ENCODE measurements at regions not wholly inside any gene's neighbourhood (a gene's known extent, or its start where the extent isn't known, plus 50 kb on each side); places are given as distances from the start of the nearest gene placed in this dataset.

GRCh38 chr20:16801919-16802651, 53.9 kb downstream of the OTOR start:
- no peaks in the 10 kb centered on the region for H3K9me3 ChIP-seq (replicated peaks)
- peaks cover 11% of the 10 kb centered on the region for H3K27me3 ChIP-seq (replicated peaks)
- no peaks in the 10 kb centered on the region for H3K4me1 ChIP-seq (replicated peaks)
- DNase-seq (ENCODE audit: low read depth in 1 of 2, low spot score in 2 of 2), result peak; percentile 30 to 63
- H3K27ac ChIP-seq, result no peak overlapping the region
- H3K36me3 ChIP-seq, result no peaks in the 10 kb centered on the region
- no peak overlapping the region for H3K4me3 ChIP-seq

- Histone ChIP-seq H3K4me3 (no peak overlapping the region), H3K27ac (no peak overlapping the region), H3K9me3 (replicated peaks) (no peaks in the 10 kb centered on the region), H3K36me3 (no peaks in the 10 kb centered on the region), H3K27me3 (replicated peaks) (peaks cover 11% of the 10 kb centered on the region), H3K4me1 (replicated peaks) (no peaks in the 10 kb centered on the region)
- DNase-seq (ENCODE audit: low read depth in 1 of 2, low spot score in 2 of 2), result no peak
These were observed 54.4 kb downstream of the OTOR start for GRCh38 chr20:16802652-16802935.

- peaks cover 11% of the 10 kb centered on the region for H3K27me3 ChIP-seq (replicated peaks)
- peak; percentile 37 to 47 for DNase-seq (ENCODE audit: low read depth in 1 of 2, low spot score in 2 of 2)
- H3K27ac ChIP-seq, result no peak overlapping the region
These were observed 56.0 kb downstream of the OTOR start for GRCh38 chr20:16803965-16804792.

GRCh38 chr20:16804793-16805187, 56.6 kb downstream of the OTOR start:
- Histone ChIP-seq H3K27ac (no peak overlapping the region), H3K27me3 (replicated peaks) (peaks cover 14% of the 10 kb centered on the region), H3K9me3 (replicated peaks) (no peaks in the 10 kb centered on the region), H3K4me1 (replicated peaks) (no peaks in the 10 kb centered on the region), H3K36me3 (no peaks in the 10 kb centered on the region), H3K4me3 (no peak overlapping the region)
- DNase-seq (ENCODE audit: low read depth in 1 of 2, low spot score in 2 of 2), result no peak

More at GRCh38 chr20:16803965-16804792, 56.0 kb downstream of the OTOR start:
- no peak overlapping the region for H3K4me3 ChIP-seq
- no peaks in the 10 kb centered on the region for H3K4me1 ChIP-seq (replicated peaks)
- H3K36me3 ChIP-seq, result no peaks in the 10 kb centered on the region
- H3K9me3 ChIP-seq (replicated peaks), result no peaks in the 10 kb centered on the region

GRCh38 chr20:16806061-16806460, 57.9 kb downstream of the OTOR start:
- Histone ChIP-seq H3K36me3 (no peaks in the 10 kb centered on the region), H3K4me3 (no peak overlapping the region), H3K27me3 (replicated peaks) (0 out of 2 replicates have a peak, but pooled peaks cover 10% of the 10 kb centered on the region), H3K4me1 (replicated peaks) (no peaks in the 10 kb centered on the region), H3K9me3 (replicated peaks) (no peaks in the 10 kb centered on the region), H3K27ac (no peak overlapping the region)
- DNase-seq (ENCODE audit: low read depth in 1 of 2, low spot score in 2 of 2), result no peak

GRCh38 chr20:16806886-16807285, 58.7 kb downstream of the OTOR start:
- Histone ChIP-seq H3K4me1 (replicated peaks) (no peaks in the 10 kb centered on the region), H3K4me3 (no peak overlapping the region), H3K9me3 (replicated peaks) (no peaks in the 10 kb centered on the region), H3K36me3 (no peaks in the 10 kb centered on the region), H3K27me3 (replicated peaks) (0 out of 2 replicates have a peak, but pooled peaks cover 10% of the 10 kb centered on the region), H3K27ac (no peak overlapping the region)
- DNase-seq (ENCODE audit: low read depth in 1 of 2, low spot score in 2 of 2), result no peak

- H3K36me3 ChIP-seq, result no peaks in the 10 kb centered on the region
- no peaks in the 10 kb centered on the region for H3K4me1 ChIP-seq (replicated peaks)
- H3K4me3 ChIP-seq, result no peak overlapping the region
- no peak for DNase-seq (ENCODE audit: low read depth in 1 of 2, low spot score in 2 of 2)
- H3K9me3 ChIP-seq (replicated peaks), result no peaks in the 10 kb centered on the region
- H3K27me3 ChIP-seq (replicated peaks), result 0 out of 2 replicates have a peak, but pooled peaks cover 3% of the 10 kb centered on the region
- H3K27ac ChIP-seq, result no peak overlapping the region
These were observed 60.6 kb downstream of the OTOR start for GRCh38 chr20:16808796-16809195.

GRCh38 chr20:16810216-16810615, 62.1 kb downstream of the OTOR start:
- Histone ChIP-seq H3K27me3 (replicated peaks) (peaks cover 3% of the 10 kb centered on the region; the same call in 1 of the 2 replicates), H3K27ac (no peak overlapping the region), H3K9me3 (replicated peaks) (no peaks in the 10 kb centered on the region), H3K4me3 (no peak overlapping the region), H3K36me3 (no peaks in the 10 kb centered on the region), H3K4me1 (replicated peaks) (no peaks in the 10 kb centered on the region)
- no peak for DNase-seq (ENCODE audit: low read depth in 1 of 2, low spot score in 2 of 2)

- Histone ChIP-seq H3K27me3 (replicated peaks) (no peaks in the 10 kb centered on the region; the same call in 1 of the 2 replicates), H3K9me3 (replicated peaks) (no peaks in the 10 kb centered on the region), H3K4me3 (no peak overlapping the region), H3K4me1 (replicated peaks) (no peaks in the 10 kb centered on the region), H3K27ac (no peak overlapping the region), H3K36me3 (no peaks in the 10 kb centered on the region)
- no peak for DNase-seq (ENCODE audit: low read depth in 1 of 2, low spot score in 2 of 2)
These were observed 68.0 kb downstream of the OTOR start for GRCh38 chr20:16816192-16816591.

- Histone ChIP-seq H3K4me3 (no peak overlapping the region), H3K27me3 (replicated peaks) (no peaks in the 10 kb centered on the region; the same call in 1 of the 2 replicates), H3K4me1 (replicated peaks) (no peaks in the 10 kb centered on the region), H3K27ac (no peak overlapping the region), H3K9me3 (replicated peaks) (no peaks in the 10 kb centered on the region), H3K36me3 (no peaks in the 10 kb centered on the region)
- DNase-seq (ENCODE audit: low read depth in 1 of 2, low spot score in 2 of 2), result no peak
These were observed 71.3 kb downstream of the OTOR start for GRCh38 chr20:16819483-16819882.

- no peaks in the 10 kb centered on the region for H3K27me3 ChIP-seq (replicated peaks)
- DNase-seq (ENCODE audit: low read depth in 1 of 2, low spot score in 2 of 2), result no peak
- no peak overlapping the region for H3K4me3 ChIP-seq
- no peaks in the 10 kb centered on the region for H3K9me3 ChIP-seq (replicated peaks)
- H3K4me1 ChIP-seq (replicated peaks), result no peaks in the 10 kb centered on the region
- H3K36me3 ChIP-seq, result no peaks in the 10 kb centered on the region
- no peak overlapping the region for H3K27ac ChIP-seq
These were observed 73.3 kb downstream of the OTOR start for GRCh38 chr20:16821211-16822089.

- Histone ChIP-seq H3K4me1 (replicated peaks) (no peaks in the 10 kb centered on the region), H3K9me3 (replicated peaks) (no peaks in the 10 kb centered on the region), H3K4me3 (no peak overlapping the region), H3K27me3 (replicated peaks) (no peaks in the 10 kb centered on the region), H3K27ac (no peak overlapping the region), H3K36me3 (no peaks in the 10 kb centered on the region)
- no peak for DNase-seq (ENCODE audit: low read depth in 1 of 2, low spot score in 2 of 2)
These were observed 76.5 kb downstream of the OTOR start for GRCh38 chr20:16824664-16825063.

GRCh38 chr20:16828666-16829305, 80.6 kb downstream of the OTOR start:
- no peaks in the 10 kb centered on the region for H3K27me3 ChIP-seq (replicated peaks)
- no peak overlapping the region for H3K27ac ChIP-seq
- no peaks in the 10 kb centered on the region for H3K4me1 ChIP-seq (replicated peaks)
- no peaks in the 10 kb centered on the region for H3K36me3 ChIP-seq
- H3K9me3 ChIP-seq (replicated peaks), result no peaks in the 10 kb centered on the region
- H3K4me3 ChIP-seq, result no peak overlapping the region
- DNase-seq (ENCODE audit: low read depth in 1 of 2, low spot score in 2 of 2), result no peak
